ENCODE measurements at regions not wholly inside any gene's neighbourhood (a gene's known extent, or its start where the extent isn't known, plus 50 kb on each side); places are given as distances from the start of the nearest gene placed in this dataset.
A peak's percentile ranks its signal among the peaks of the same experiment; 100 is the strongest.
"Not testable (repeated sequence)": the region's sequence is repeated elsewhere in the genome, so short reads cannot be mapped to it uniquely, and the experiment has no call there.

- DNase-seq: not testable (repeated sequence)
Observed at GRCh38 chr4:9505341-9505740, 61.1 kb downstream of the DEFB131A start.

- not testable (repeated sequence) for DNase-seq
Observed at GRCh38 chr4:9506672-9507071, 62.5 kb downstream of the DEFB131A start.

GRCh38 chr4:9512941-9513340, 68.7 kb downstream of the DEFB131A start:
- DNase-seq: not testable (repeated sequence)

GRCh38 chr4:9519631-9520030, 75.4 kb downstream of the DEFB131A start:
- not testable (repeated sequence) for DNase-seq

GRCh38 chr4:9522903-9523302, 78.7 kb downstream of the DEFB131A start:
- not testable (repeated sequence) for DNase-seq

GRCh38 chr4:9524406-9524805, 80.2 kb downstream of the DEFB131A start:
- DNase-seq: not testable (repeated sequence)

GRCh38 chr4:9532134-9532862, 88.1 kb downstream of the DEFB131A start:
- DNase-seq: not testable (repeated sequence)

GRCh38 chr4:9532863-9533192, 88.6 kb downstream of the DEFB131A start:
- not testable (repeated sequence) for DNase-seq

- DNase-seq: not testable (repeated sequence)
Observed at GRCh38 chr4:9537101-9537500, 92.9 kb downstream of the DEFB131A start.

- not testable (repeated sequence) for DNase-seq
Observed at GRCh38 chr4:9539939-9540520, 95.8 kb downstream of the DEFB131A start.

- DNase-seq: not testable (repeated sequence)
Observed at GRCh38 chr4:9541388-9541915, 97.2 kb downstream of the DEFB131A start.

- DNase-seq: not testable (repeated sequence)
Observed at GRCh38 chr4:9544851-9545250, 100.6 kb downstream of the DEFB131A start.

- not testable (repeated sequence) for DNase-seq
Observed at GRCh38 chr4:9547470-9547869, 103.3 kb downstream of the DEFB131A start.

GRCh38 chr4:9556076-9556475, 111.9 kb downstream of the DEFB131A start:
- not testable (repeated sequence) for DNase-seq

- not testable (repeated sequence) for DNase-seq
Observed at GRCh38 chr4:9577869-9578268, 133.7 kb downstream of the DEFB131A start.

GRCh38 chr4:9582880-9583279, 138.7 kb downstream of the DEFB131A start:
- not testable (repeated sequence) for DNase-seq

- DNase-seq: no peak
Observed at GRCh38 chr4:9592010-9592409, 147.8 kb downstream of the DEFB131A start.

GRCh38 chr4:9594948-9595347, 150.7 kb downstream of the DEFB131A start:
- DNase-seq: no peak

GRCh38 chr4:9595531-9595930, 151.3 kb downstream of the DEFB131A start:
- DNase-seq: not testable (repeated sequence)

GRCh38 chr4:9599266-9599665, 155.1 kb downstream of the DEFB131A start:
- DNase-seq: no peak

- DNase-seq: no peak
Observed at GRCh38 chr4:9600246-9600645, 156.0 kb downstream of the DEFB131A start.

GRCh38 chr4:9602389-9602914, 158.2 kb downstream of the DEFB131A start:
- no peak for DNase-seq

- peak; percentile 72 for DNase-seq
Observed at GRCh38 chr4:9604031-9604892, 160.0 kb downstream of the DEFB131A start.

Data from DMS153 (cell line).